Natural killer cell (primary cell): ENCODE measurements at regions not wholly inside any gene's neighbourhood (a gene's known extent, or its start where the extent isn't known, plus 50 kb on each side); places are given as distances from the start of the nearest gene placed in this dataset.

Source experiments
- ATAC-seq, 3 donors: fragments of 150-1000 bp in 2 of 3; fragments of 200-7000 bp in 1 of 3; cut with Tn5 transposase; 1 replicate in 1 of 3; 2 replicates in 2 of 3; pipeline ENCODE4 v1.10.0; 2021; ENCODE audit warnings: mild to moderate bottlenecking in 2 of 3, moderate library complexity in 2 of 3
- DNase-seq, 2 donors: peaks; one replicate each; pipeline versions ENCODE4 v3.0.0 to v3.0.0-alpha.2; 2013 to 2021; ENCODE audit warnings: mixed read lengths in 1 of 2
- H3K27ac ChIP-seq: one replicate; pipeline ENCODE4 v1.5.1; 2013; ENCODE audit warnings: mild to moderate bottlenecking, low read length
- H3K27me3 ChIP-seq: one replicate; pipeline ENCODE4 v1.6.1; 2013; ENCODE audit warnings: low read length; ENCODE audit not compliant: control insufficient read depth, insufficient read depth
- H3K36me3 ChIP-seq: one replicate; pipeline ENCODE4 v1.6.1; 2013; ENCODE audit warnings: low read length; ENCODE audit not compliant: control insufficient read depth, insufficient read depth
- H3K4me1 ChIP-seq: one replicate; pipeline ENCODE4 v1.6.1; 2013; ENCODE audit warnings: low read length; ENCODE audit not compliant: control insufficient read depth, insufficient read depth
- H3K4me3 ChIP-seq: one replicate; pipeline ENCODE4 v1.5.1; 2013; ENCODE audit warnings: low read length
- H3K9me3 ChIP-seq: one replicate; pipeline ENCODE4 v1.6.1; 2013; ENCODE audit warnings: low read length; ENCODE audit not compliant: control insufficient read depth, insufficient read depth
- H3K27ac Mint-ChIP-seq, 2 donors: one replicate each; pipeline ENCODE4 v1.8.0; 2022; ENCODE audit warnings: mild to moderate bottlenecking in 2 of 2, mixed read lengths in 2 of 2, moderate library complexity in 1 of 2
- H3K27me3 Mint-ChIP-seq, 2 donors: one replicate each; pipeline ENCODE4 v1.8.0; 2022; ENCODE audit warnings: low read depth in 2 of 2, mixed read lengths in 2 of 2
- H3K36me3 Mint-ChIP-seq: one replicate; pipeline ENCODE4 v1.8.0; 2022; ENCODE audit warnings: mixed read lengths
- H3K4me1 Mint-ChIP-seq, 2 donors: one replicate each; pipeline ENCODE4 v1.8.0; 2022; ENCODE audit warnings: mixed read lengths in 2 of 2
- H3K4me3 Mint-ChIP-seq: one replicate; pipeline ENCODE4 v1.8.0; 2022; ENCODE audit warnings: mild to moderate bottlenecking, moderate library complexity, mixed read lengths
- H3K9me3 Mint-ChIP-seq, 2 donors: one replicate each; pipeline ENCODE4 v1.8.0; 2022; ENCODE audit warnings: mixed read lengths in 2 of 2
- WGBS: methylation state at CpG from one replicate; pipeline ENCODE4 v1.1.7; 2013; ENCODE audit warnings: missing lambda C conversion rate; ENCODE audit not compliant: insufficient coverage; 5-methylcytosine and 5-hydroxymethylcytosine counted together
- intact Hi-C: fragments of 100-400 bp; cut with micrococcal nuclease; formaldehyde crosslinking; loops from one replicate; pipeline ENCODE4 v1.14.2; 2022
- TF ChIP-seq, protein P1 (sequence below): fragments of 200-600 bp; IDR thresholded peaks from one replicate; pipeline ENCODE4 v1.8.0; 2022; ENCODE audit warnings: antibody characterized with exemption

DNA sequence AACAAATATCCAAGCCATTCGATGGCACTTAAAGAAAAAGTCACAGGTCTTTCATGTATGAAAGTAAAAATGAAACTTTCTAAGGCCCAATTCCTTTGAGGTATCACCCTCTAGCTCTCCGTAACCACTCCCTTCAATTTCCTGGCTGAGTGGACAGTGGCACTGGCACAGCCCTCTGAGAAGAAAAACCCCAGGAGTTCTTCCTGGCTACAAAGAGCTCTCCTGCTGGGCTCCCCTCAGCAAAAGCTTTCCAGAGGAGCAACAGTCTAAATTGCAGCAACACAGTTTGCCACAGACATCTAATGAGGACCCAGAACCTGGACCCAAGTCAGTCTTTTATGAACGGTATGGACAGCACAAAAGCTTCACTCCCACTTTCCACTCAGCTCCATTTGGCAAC lies 71.8 kb downstream of the FUNDC1 start:
- Mint-ChIP-seq H3K36me3 (no peaks in the 10 kb centered on the region), H3K27ac (no peak overlapping the region)

DNA sequence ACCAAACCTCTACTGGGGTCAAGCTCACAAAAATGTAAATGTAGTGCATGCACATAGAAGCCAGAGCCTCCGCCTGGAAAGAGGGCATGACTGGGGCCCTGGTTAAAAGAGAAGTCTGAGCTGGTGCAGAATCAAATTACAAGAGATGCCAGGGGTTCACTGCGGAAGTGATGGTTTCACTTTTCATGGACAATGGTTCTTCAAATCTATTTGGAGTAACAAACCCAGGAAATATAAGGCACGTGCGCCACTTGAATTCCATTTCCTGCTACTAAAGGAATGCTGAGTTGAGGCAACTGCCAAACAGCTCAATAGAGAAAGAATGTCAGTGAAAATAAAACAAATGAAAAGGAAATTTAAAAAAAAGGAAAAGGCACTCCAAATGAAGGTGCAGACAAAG lies 79.8 kb downstream of the FUNDC1 start:
- intact Hi-C loops: no loop called here
- Histone ChIP-seq H3K9me3 (no peaks in the 10 kb centered on the region), H3K4me1 (no peaks in the 10 kb centered on the region), H3K36me3 (no peaks in the 10 kb centered on the region), H3K4me3 (no peak overlapping the region), H3K27ac (no peak overlapping the region), H3K27me3 (no peaks in the 10 kb centered on the region)
- no peaks in the 10 kb centered on the region for H3K9me3 Mint-ChIP-seq
- TF ChIP-seq, protein P1, sequence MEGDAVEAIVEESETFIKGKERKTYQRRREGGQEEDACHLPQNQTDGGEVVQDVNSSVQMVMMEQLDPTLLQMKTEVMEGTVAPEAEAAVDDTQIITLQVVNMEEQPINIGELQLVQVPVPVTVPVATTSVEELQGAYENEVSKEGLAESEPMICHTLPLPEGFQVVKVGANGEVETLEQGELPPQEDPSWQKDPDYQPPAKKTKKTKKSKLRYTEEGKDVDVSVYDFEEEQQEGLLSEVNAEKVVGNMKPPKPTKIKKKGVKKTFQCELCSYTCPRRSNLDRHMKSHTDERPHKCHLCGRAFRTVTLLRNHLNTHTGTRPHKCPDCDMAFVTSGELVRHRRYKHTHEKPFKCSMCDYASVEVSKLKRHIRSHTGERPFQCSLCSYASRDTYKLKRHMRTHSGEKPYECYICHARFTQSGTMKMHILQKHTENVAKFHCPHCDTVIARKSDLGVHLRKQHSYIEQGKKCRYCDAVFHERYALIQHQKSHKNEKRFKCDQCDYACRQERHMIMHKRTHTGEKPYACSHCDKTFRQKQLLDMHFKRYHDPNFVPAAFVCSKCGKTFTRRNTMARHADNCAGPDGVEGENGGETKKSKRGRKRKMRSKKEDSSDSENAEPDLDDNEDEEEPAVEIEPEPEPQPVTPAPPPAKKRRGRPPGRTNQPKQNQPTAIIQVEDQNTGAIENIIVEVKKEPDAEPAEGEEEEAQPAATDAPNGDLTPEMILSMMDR: no peak
- no peak for DNase-seq
- peaks cover 0 to 20% of the 10 kb centered on the region in 2 donors for H3K27me3 Mint-ChIP-seq
- no peaks in the 10 kb centered on the region for H3K36me3 Mint-ChIP-seq
- H3K4me3 Mint-ChIP-seq: no peak overlapping the region
- H3K27ac Mint-ChIP-seq: no peak overlapping the region
- H3K4me1 Mint-ChIP-seq: no peaks in the 10 kb centered on the region
- 45% methylated on average over 2 of the region's 4 CpGs for whole genome bisulfite sequencing
- ATAC-seq: no peak

More for the DNA sequence above, 71.8 kb downstream of the FUNDC1 start:
- no peak overlapping the region for H3K4me3 ChIP-seq
- no peaks in the 10 kb centered on the region for H3K4me1 ChIP-seq
- H3K4me1 Mint-ChIP-seq: no peaks in the 10 kb centered on the region
- no peaks in the 10 kb centered on the region for H3K27me3 ChIP-seq
- no peak for DNase-seq
- no peak for ATAC-seq
- H3K27ac ChIP-seq: no peak overlapping the region
- no peak overlapping the region for H3K4me3 Mint-ChIP-seq
- H3K9me3 ChIP-seq: no peaks in the 10 kb centered on the region
- no peaks in the 10 kb centered on the region for H3K36me3 ChIP-seq
- peaks cover 0 to 1% of the 10 kb centered on the region in 2 donors for H3K27me3 Mint-ChIP-seq
- intact Hi-C loops: no loop called here
- H3K9me3 Mint-ChIP-seq: no peaks in the 10 kb centered on the region
- TF ChIP-seq, protein P1: no peak
- 62% methylated on average over 3 of the region's 3 CpGs for whole genome bisulfite sequencing

DNA sequence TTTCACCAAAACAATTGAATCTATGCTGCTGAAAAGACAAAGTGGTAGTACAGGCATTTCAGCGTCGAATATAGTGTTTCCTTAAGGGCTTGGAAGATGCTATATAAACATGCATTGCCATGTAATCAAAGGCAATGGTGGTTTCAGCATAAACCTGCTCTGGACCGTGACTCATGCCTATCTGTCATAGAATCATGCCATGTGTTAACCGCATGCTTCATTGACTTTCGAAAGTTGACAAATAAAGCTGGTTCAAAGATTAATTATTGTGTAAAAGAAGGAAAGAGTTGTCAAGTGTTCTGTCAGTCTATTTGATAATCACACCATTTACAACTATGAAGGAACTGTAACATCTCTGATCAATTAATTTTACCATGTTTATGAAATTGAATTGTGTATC lies 83.2 kb downstream of the FUNDC1 start:
- intact Hi-C loops: no loop called here
- H3K9me3 Mint-ChIP-seq: no peaks in the 10 kb centered on the region
- WGBS: 70% methylated on average over 5 of the region's 5 CpGs
- H3K4me3 ChIP-seq: no peak overlapping the region
- H3K4me1 ChIP-seq: no peaks in the 10 kb centered on the region
- H3K36me3 ChIP-seq: no peaks in the 10 kb centered on the region
- H3K9me3 ChIP-seq: no peaks in the 10 kb centered on the region
- H3K4me1 Mint-ChIP-seq: no peaks in the 10 kb centered on the region
- no peaks in the 10 kb centered on the region for H3K27me3 ChIP-seq
- H3K27ac ChIP-seq: no peak overlapping the region
- H3K36me3 Mint-ChIP-seq: no peaks in the 10 kb centered on the region
- ATAC-seq (no peak), DNase-seq (no peak)
- H3K4me3 Mint-ChIP-seq: no peak overlapping the region
- H3K27ac Mint-ChIP-seq: no peak overlapping the region
- TF ChIP-seq, protein P1: no peak
- peaks cover 0 to 13% of the 10 kb centered on the region in 2 donors for H3K27me3 Mint-ChIP-seq

DNA sequence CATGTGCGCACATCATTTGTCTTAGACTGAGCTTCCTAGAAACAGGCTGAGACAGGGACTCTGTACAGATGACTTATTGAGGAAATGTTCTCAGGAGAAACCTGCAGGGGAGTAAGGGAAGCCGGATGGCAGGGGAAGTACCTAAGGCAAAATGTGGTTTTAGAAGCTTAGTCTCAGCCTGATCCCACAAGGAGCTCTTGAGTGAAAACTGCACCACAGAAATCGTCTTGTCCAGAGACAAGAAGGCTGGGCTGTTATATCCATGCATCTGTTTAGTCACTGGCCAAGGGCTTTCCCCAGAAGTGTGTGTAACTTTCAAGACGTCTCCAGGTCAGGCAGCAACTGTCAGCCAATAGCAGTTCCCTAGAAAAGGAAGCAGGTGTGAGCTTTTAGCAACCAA lies 86.0 kb downstream of the FUNDC1 start:
- Histone ChIP-seq H3K36me3 (no peaks in the 10 kb centered on the region), H3K27ac (no peak overlapping the region), H3K27me3 (no peaks in the 10 kb centered on the region), H3K4me3 (no peak overlapping the region), H3K4me1 (no peaks in the 10 kb centered on the region), H3K9me3 (no peaks in the 10 kb centered on the region)
- intact Hi-C loops: no loop called here
- TF ChIP-seq, protein P1: no peak
- WGBS: 29% methylated on average over 4 of the region's 4 CpGs
- Mint-ChIP-seq H3K36me3 (no peaks in the 10 kb centered on the region), H3K4me1 (no peaks in the 10 kb centered on the region), H3K27me3 (peaks cover 0 to 6% of the 10 kb centered on the region in 2 donors), H3K9me3 (no peaks in the 10 kb centered on the region), H3K4me3 (no peak overlapping the region), H3K27ac (no peak overlapping the region)
- ATAC-seq: no peak
- no peak for DNase-seq
